Stimulated activated CD4-positive, alpha-beta T cell treated with anti-CD3 and anti-CD28 coated beads, Interleukin-15, amount 100 ng/mL, for 48 hours (primary cell): ENCODE measurements at regions not wholly inside any gene's neighbourhood (a gene's known extent, or its start where the extent isn't known, plus 50 kb on each side); places are given as distances from the start of the nearest gene placed in this dataset.

Experiments
- DNase-seq, 2 donors: peaks; one replicate each; pipeline ENCODE4 v3.0.0-alpha.2; 2020; ENCODE audit warnings: low read depth in 2 of 2

DNA sequence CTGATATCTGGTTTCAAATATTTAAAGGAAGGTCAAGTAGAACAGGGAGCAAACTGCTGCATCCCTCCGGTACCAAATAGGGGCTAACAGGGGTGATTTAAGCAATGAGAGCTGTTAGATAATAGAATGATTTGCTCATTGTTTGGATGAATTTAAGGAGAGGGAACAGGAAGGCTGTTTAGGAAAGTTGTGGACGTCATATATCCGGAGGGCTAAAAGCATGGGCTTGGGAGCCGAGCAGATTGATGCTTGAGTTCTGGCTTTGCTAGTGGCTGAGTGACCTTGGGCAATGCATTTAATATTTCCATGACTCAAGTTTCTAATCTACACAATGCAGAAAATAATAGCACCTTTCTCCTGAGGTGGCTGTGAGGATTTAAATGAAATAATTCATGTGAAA, 85.4 kb upstream of the RPS23 start:
- DNase-seq = no peak

DNA sequence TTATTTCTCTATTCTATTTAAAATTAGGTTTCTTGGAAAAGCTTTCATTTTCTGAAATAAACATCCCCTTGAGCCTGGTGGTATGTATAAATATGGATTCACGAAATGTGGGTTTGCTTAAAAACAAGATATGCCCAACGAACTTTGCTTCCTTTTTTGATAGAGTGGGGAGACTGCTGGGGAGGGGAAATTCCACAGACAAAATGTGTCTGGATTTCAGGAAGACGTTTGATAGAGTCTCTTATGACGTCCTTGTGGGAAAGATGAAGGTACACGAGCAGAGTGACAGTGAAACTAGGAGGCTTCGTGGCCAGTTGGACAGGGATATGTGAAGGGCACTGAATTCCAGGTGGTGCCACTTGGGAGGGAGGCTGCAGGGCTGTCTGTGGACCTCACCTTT, 84.5 kb upstream of the RPS23 start:
- DNase-seq = no peak

DNA sequence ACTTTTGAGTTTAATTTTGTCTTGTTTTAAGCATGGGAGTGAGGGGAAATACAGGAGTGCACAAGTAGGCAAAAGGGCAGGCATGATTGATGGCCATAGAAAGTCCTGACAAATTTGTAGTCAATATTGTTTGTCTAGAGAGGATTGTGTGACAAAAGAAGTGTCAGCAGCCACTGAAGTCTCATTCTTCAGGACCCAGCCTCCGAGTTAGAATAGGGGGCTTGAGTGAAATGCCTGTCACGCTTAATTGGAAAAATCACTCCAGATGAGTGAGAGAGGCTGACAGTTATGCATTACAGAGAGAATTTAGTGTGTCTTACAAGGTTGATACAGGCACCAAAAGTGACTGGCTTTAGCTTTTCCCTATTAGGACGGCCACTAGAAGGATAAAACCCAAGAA, 81.9 kb upstream of the RPS23 start:
- no peak for DNase-seq

DNA sequence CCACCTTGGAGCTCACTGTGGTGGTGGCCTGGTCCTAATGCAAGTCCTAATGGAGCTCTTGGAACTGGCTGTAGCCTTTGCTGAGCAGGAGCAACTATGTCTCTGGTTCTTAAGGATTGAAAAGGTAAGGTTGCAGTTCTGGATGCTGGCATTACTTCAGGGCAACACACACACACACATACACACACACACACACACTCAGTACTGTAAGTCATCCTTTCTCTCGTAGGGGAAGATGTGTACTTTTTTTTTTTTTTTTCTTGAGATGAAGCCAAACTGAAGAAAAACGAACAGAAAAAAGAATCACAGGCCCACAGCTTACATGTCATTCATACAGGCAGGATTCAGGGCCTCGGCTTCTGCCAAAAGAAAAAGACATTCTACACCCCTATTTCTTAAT, 81.1 kb upstream of the RPS23 start:
- DNase-seq = no peak

DNA sequence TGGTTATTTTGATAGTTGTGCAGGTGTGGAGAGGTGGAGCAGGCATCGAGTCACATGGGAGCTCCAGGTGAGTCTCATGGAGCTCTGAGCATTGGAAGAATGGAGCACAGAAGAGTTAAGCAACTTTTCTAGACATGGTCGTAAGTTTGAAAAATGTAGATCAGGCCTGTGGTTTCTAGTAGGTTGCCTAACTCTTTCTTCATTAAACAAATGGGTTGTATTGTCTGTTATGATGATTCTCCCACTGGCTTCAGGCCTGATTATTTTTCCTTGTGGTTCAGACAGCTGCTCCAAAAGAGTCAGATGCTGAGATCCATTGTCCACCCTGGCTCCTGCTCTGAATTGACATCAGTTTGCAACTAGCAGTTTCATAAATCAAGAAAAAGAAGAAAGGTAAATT, 80.3 kb upstream of the RPS23 start:
- DNase-seq = no peak

DNA sequence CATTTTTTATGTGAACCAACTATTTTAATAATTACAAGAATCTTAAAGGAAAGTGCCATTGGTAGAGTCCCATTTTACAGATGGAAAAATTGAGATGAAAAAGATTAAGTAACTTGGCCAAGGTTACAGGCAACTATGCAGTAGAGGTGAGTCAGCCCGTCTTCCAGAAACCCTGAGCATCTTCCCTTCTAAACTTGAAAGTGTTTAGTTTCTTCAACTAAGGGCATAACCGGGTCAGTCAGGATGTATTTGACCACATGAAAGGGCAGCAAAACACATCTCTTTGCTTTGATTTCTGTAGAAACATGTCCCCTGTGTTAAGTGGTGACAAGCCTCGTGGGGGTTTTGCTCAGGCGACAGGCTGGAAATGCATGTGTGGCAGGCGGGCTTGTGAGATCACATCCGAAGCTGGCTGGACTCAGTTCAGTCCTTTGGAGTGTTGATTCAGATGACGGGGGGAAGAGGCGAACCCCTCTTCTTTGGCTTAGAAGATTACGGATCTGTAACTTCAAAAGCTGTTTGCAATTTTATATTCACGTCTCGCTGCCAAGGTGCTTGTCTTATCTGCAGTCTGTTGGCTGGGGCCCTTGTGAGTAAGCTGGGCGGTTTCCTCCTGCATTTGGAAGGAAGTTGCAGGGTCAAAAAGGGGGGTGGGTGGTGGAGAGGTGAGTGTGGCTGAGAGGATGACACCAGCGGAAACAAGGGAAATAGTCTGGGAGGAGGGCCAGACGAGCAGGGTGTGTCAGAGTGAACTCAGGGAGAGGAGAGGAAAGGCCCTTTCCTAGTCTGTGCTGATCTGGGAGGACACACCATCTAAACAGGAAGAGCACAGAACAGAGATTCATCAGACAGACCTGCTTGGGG, 78.9 kb upstream of the RPS23 start:
- peak; percentile 68 to 72 for DNase-seq

DNA sequence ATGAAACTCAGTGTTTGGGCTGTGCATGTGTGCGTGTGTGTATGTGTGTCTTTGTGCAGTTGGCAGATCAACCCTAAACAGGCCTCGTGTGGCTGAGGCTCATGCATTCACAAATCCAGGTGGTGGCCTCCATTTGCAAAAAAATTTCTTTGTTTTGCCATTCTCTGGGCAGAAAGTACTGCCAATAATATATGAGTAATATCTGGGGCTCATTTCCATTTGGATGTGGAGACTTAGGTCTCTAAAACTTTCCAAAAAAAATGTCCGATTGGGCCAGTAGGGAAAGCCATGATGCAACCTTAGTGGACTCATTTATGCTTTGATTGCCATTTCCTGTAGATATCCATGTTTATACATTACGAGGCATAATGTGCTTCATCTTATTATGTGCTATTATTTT, 77.9 kb upstream of the RPS23 start:
- no peak for DNase-seq

DNA sequence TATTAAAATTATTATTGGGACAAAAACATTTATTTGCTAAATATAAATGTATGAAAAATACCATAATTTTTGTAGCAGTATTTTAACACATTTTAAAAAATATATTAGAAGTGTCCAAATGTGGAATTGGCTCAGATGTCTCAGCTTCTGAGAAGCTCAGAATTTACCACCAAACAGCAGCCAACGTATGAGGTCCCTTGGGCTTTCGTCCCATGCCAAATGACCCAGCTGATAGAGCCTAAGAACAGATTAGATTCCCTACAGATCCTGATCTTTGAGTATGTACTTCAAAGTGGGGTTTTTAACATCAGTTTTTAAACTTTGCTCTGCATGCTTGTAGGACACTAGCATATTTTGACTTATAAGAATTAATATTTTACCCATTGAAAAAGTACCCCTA, 77.3 kb upstream of the RPS23 start:
- no peak for DNase-seq

DNA sequence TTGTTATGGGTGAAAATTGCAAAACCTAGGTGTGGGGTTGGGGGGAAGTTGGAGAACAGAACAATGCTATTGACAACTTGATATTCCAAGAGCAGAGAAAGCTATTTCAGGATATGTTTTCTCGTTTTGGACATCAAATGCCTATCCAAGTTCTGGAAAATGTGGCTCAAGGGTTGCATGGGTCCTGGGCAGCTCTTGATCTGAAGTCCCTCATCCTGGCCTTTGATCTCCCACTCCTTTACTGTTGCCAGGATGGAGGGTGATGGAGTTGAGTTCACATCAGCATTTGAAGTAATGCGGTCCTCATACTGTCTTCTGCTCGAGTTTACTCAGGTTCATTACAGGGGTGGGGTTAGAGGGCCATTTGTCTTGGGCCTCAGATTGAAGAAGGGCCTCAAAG, 76.9 kb upstream of the RPS23 start:
- no peak for DNase-seq

DNA sequence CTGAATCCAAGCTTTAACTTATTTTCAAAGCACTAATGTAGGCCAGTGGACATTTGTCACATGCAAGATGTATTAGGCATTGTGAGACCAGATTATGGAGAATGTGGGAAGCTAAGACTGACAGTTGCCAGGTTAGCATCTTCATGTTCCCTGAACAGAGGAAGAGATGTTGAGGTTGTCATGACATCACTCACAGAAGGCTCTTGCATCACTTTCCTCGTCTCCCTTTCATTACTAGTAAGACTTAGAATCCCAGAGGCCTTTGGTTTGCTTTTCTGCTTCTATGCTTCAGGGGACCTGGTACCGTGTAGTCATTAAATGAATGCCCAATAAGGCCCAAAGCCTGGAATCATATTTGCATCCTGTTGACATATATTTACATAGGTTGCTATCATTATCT, 76.4 kb upstream of the RPS23 start:
- DNase-seq = no peak

DNA sequence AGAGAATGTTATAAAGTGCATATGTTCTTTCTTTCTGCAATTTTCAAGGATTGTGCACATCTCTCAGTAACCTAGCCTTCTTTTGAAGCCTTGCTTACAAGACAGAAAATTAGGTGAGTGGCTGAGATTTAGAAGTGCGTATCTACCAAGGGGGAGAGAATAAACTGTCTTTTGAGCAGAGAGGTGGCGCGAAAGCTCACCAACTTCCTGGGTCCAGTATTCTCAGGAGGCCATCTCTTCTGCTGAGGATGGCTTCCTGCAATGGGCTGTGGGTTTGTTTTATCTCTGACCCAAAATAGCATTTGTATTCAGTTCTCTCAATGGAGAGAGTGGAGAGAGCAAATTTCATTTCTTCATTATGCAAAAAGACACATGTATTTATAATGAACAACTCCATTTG, 75.4 kb upstream of the RPS23 start:
- DNase-seq = no peak

DNA sequence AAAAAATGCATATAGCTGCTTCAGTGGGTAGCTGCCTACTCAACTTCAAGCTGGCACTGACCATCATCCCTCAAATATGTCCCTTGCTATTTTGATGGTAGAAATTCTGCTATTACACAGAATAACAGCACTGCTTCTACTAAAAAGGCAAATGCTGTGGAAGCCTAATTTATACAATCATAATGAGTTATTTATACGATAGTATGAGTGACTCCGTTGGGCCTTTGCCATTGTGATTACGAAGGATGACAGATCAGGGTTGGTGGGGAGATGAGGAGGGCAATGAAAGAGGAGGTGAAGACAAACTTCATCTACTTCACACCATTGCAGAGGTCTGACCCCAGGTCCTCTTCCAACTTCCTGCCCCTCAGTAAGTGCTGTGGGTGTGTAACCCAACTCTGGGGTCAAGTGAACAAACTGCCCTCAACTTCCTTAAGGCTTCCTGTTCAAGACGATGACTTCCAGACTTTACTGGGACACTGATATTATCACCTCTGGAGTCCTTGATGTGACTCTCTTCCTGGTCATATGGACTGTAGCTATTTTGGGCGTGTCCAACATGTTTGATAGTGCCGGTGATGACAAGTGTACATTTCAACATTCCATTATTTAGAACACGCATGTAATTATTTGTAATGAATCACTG, 74.1 kb upstream of the RPS23 start:
- DNase-seq = no peak

DNA sequence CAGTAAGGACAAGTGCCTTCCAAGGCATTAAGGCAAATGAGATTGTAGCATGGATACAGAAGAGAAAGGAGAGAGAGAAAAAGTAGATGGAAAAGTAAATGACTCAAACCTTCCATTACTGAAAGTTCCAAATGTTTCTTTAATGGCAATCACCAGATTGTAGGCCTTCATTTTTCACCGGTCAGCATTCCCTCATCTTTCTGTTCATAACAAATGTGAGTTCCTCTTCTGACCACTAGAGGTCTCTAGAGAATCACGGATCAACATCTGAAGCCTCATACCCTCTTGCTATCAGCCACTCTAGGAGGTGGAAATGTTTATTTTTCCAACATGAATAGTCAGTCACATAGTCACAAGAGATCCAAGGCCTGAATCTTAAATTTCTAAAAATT, 73.6 kb upstream of the RPS23 start:
- no peak for DNase-seq

DNA sequence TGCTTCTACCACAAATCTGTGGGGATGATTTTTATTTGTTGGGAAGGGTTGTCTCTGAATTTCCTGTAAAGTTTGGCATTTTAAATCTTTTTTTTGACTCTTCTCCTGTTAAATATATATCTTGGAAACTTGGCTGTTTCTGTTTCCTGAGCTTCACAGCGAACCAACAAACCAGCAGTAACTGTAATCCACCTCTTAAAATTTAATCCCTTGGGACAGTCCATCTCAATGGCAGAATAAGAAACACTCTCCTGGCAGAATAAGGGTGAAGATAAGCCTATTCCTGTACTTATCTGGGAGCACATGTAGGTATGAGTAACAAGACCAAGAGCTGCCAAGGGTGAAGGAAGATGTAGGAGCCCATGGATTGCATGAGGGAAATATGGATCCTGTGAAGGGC, 73.1 kb upstream of the RPS23 start:
- no peak for DNase-seq

DNA sequence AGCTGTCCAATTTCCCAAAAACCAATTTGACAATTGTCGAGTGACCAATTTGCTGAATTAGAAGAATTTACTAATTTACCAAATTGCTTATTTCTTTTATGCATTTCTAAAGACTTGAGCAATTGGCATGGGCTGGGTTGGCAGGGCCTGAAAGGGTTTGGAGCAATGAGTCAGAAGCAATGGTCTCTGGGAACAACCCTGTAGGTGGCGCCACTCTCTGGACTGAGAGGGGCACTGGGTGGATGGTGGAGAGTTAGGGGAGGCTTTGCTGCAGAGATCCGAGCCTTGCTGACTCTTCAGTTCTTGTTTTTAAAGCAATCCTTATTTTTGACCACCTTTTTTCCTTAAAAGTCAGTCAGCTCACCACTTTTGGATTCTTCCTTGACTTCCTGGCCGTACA, 71.5 kb upstream of the RPS23 start:
- DNase-seq = peak in 1 of 2 donors; percentile 35

DNA sequence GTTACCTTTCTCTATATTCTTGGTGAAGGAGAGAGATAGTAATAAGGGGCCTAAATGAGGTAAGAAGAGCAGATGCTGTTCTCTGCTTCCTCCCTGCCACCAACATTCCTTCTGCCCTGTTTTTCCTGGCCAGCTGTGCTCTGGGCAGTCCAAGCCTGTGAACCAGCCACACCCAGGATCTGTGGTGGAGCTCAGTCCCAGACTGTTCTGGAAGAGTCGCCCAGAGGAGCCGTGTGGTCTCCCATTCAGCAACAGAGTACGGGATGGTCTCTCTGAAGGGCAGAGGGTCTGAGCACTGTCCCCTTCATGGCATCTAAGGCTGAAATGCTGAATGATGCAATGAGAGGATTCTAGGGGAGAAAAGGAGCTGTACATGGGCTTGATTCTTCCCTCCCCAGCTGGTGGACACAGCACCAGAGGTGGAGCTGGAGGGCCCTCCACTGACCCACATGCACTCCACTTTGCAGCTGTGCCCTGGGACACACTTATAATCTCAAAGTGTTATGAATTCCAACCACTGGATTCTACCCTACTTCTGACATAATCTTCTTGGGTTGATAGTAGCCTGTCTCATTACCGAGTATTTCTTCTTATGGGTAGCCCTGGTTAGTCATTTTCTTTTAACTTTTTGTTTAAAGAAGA, 70.8 kb upstream of the RPS23 start:
- no peak for DNase-seq

DNA sequence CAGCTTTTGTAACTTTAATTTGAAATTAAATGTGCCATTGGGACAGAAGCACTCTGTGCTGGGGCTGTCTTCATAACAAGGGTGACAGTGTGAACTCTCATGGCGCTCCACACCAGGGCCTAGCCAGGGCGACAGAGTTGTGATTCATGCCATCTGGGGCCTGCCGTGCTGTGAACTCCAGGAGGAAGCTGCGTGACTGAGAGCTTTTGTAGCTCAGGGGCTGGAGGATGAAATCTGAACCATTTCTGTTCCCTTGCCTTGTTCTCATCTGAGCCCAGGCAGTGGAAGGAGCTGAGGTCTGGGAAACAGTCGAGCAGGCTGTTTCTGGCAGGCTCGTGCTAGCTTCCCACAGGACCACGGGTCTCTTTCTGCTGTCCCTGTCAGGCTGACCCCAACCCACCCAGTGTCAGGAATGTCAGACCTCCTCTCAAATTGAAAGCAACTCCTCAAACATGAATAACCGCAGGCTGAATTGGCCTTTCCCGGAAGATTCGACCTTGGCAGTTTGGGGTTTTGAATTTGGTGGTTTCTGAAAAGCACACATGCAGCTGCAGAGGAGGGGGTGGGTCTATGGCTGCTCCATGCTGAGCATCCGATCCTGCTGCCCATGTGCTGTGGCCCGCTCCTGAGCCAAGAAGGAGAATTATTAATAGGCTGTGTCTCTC, 69.2 kb upstream of the RPS23 start:
- no peak for DNase-seq

DNA sequence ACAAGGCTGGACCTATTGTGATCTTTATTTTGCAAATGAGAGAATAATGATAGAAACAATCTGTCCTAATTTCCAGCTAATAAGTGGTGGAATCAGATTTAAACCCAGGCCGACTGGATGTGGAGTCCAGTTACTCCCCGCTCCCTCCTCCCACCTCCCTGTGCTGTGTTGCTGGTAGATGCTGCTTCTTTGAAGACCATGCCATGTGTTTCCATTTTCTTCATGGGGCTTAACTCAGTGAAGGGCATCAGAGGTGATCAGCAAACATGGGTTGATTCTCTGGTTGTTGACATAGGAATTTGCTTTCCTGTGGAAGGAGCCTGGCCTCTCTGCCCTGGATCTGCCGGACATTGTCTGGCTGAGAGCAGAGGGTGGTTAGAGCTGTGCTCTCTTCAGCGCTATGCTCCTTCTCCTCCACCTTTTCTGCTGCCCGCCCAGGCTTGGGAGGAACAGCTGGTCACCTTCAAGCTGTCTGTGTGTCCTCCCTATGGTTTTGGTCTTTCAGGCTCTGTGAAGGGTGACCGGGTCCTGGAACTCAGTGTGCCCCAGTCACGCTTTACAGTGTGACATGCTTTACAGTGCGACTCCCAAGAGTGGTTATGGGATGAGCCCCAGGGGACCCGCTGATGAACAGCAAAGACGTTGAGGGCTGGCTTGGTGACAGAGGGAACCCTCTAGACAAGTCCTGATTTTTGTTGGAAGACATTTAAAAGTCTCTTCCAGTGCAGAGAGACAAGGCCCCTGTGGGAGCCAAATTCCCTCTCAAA, 68.4 kb upstream of the RPS23 start:
- DNase-seq = no peak

DNA sequence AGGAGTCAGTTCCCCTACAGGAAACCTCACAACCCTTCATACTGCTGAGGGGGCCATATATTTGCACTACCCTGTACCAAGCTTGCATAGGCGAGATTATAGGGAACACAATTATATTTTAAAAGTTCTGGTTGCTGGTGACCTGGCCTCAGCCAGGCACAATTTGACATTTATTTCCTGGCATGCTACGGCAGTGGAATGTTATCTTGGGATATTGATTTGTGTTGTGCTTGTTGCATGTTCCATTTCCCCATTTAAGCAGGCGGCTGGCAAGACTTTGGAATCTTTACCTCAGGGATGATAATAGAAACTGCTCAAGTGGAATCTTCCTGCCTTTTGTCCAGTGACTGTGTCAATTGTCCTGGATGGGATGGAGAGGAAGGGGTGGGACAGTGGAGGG, 67.0 kb upstream of the RPS23 start:
- no peak for DNase-seq

DNA sequence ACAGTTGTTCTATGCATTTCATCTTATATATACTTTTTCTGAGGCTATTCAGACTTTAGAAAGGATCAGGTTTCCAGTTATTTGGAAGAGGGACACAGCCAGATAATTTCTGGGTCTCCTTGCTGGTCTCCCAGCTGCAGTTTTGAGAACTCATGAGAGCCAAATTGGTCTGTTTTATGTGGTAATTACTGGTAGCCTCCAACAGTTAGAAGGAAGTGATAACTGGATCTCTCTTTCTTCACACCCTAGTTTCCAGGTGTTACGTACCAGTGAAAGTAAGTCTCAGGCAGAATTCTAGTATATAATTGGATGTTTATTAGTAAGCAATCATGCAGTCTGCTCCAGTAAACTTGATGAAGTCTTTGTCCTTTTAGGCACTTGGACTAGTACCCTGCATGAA, 63.2 kb upstream of the RPS23 start:
- no peak for DNase-seq

DNA sequence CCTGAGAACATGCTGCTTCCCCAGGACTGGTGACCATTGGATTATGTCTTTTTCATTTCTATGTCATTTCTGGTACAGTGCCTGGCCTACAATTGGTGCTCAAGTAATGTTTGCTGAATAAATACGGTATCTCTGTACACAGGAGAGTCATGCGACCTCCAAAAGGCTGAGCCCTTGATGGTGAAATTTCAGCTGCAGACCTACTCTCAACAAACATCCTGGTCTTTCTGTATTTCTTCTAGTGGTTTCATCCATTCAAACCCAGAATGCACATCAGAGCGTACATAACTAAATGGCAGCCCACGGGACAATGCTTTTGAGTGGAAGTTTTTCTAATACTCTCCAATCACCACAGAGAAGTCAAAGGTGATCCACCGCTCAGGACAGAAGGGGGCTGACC, 62.6 kb upstream of the RPS23 start:
- DNase-seq = no peak

DNA sequence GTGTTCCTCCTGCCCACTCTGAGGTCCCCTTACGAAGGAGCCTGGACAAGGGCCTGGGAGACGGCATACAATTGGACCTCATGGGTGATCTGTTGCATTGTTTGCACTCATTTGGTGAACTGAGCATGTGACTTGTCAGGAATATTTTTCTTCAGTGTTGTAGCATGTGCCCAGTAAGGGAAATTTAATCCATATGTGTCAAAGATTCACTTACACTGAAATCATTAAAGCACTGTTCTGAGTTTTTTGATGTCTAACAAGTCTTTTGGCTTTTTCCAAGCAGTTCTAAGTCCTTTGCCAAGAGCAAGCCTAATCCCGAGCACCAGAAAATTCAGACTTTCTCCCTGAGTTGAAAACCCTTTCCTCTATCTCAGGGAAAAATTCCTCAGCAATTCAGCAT, 61.6 kb upstream of the RPS23 start:
- DNase-seq = no peak
